ENCODE measurements at regions not wholly inside any gene's neighbourhood (a gene's known extent, or its start where the extent isn't known, plus 50 kb on each side); places are given as distances from the start of the nearest gene placed in this dataset.

DNA sequence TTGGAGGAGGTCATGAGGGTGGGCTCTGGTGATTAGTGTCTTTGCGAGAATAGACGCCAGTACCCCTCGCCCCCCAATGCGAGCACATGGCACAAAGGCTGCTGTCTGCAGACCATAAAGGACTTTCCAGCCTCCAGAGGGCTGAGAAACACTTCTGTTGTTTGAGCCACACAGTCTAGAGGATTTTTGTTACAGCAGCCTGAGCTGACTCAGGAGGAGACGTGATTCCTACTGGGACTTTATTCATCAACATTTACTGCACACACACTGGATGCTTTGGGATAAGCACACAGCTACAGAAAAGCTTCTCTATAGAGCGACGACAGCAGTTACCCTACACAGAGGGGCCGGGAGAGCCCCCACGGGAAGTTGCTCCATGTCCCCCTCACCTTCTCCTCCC lies 345.0 kb downstream of the CTTN start (continued):
- TF ChIP-seq FOSL2 (IDR thresholded peaks at IDR 0.05; ENCODE audit: borderline replicate concordance, low read depth) (no peak), RCOR1 (IDR thresholded peaks at IDR 0.05; ENCODE audit: low read length) (no peak), TAF1 (IDR thresholded peaks at IDR 0.05; ENCODE audit: borderline replicate concordance, low read depth, low read length) (no peak)

- H3K27ac ChIP-seq (ENCODE audit: low read depth in 2 of 2, low read length in 1 of 2) = no peak overlapping the region
- peaks cover 0 to 10% of the 10 kb centered on the region in 2 experiments; a peak in 1 of 4 replicates for H3K4me1 ChIP-seq (ENCODE audit: control insufficient read depth in 1 of 2, insufficient read depth in 2 of 2, low read depth in 1 of 2, low read length in 1 of 2)
- CTCF ChIA-PET = interaction anchor here (1.1 to 4.4 kb wide), 4 partner anchors 10 to 276 kb away, joined by 3 to 17 read pairs (median 6); no protein-coding TSS in a partner anchor
- H3K9me3 ChIP-seq = no peaks in the 10 kb centered on the region
- no peak overlapping the region for H2AFZ ChIP-seq (ENCODE audit: low read depth)
- no peaks in the 10 kb centered on the region for H4K20me1 ChIP-seq (ENCODE audit: insufficient read depth)
- H3K9ac ChIP-seq = no peak overlapping the region
- no peaks in the 10 kb centered on the region for H3K79me2 ChIP-seq (ENCODE audit: insufficient read depth)
- POLR2A ChIA-PET = no interaction called here
- H3K27me3 ChIP-seq (ENCODE audit: insufficient read depth) = no peaks in the 10 kb centered on the region
- H3K9me2 ChIP-seq = no peaks in the 10 kb centered on the region
- TF ChIP-seq, protein P1, sequence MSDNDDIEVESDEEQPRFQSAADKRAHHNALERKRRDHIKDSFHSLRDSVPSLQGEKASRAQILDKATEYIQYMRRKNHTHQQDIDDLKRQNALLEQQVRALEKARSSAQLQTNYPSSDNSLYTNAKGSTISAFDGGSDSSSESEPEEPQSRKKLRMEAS (IDR thresholded peaks at IDR 0.05; ENCODE audit: low read depth) = no peak
- no peak for TF ChIP-seq SIN3A (IDR thresholded peaks at IDR 0.05; ENCODE audit: borderline replicate concordance, low read depth, low read length)
- TF ChIP-seq PBX3 (IDR thresholded peaks at IDR 0.05) = no peak
- no peak for TF ChIP-seq NRF1 (IDR thresholded peaks at IDR 0.05; ENCODE audit: low read depth, low read length)
- TF ChIP-seq RXRA (IDR thresholded peaks at IDR 0.05; ENCODE audit: borderline replicate concordance, low read depth) = no peak
- TF ChIP-seq FOSL2 (IDR thresholded peaks at IDR 0.05; ENCODE audit: borderline replicate concordance, low read depth) = no peak
- no peak for TF ChIP-seq USF1 (IDR thresholded peaks at IDR 0.05; ENCODE audit: borderline replicate concordance, low read depth)
- TF ChIP-seq EP300 (IDR thresholded peaks at IDR 0.05; ENCODE audit: borderline replicate concordance in 1 of 2, low read depth in 1 of 2, low read length in 1 of 2) = no peak
- no peak for TF ChIP-seq FOXJ3 (CRISPR knock-in tag; IDR thresholded peaks at IDR 0.05)
- TF ChIP-seq GATA2 (CRISPR knock-in tag; IDR thresholded peaks at IDR 0.05) = no peak
- no peak for TF ChIP-seq RCOR1 (IDR thresholded peaks at IDR 0.05; ENCODE audit: low read length)
- TF ChIP-seq GABPA (IDR thresholded peaks at IDR 0.05; ENCODE audit: low read depth) = no peak
- no peak for TF ChIP-seq YY1 (IDR thresholded peaks at IDR 0.05; ENCODE audit: low read depth)
- TF ChIP-seq EZH2phosphoT487 (IDR thresholded peaks at IDR 0.05; ENCODE audit: borderline replicate concordance, low read depth) = no peak
- no peak for TF ChIP-seq CTCF (IDR thresholded peaks at IDR 0.05)
- no peak for TF ChIP-seq MXI1 (IDR thresholded peaks at IDR 0.05; ENCODE audit: low read depth, low read length)
- TF ChIP-seq JUND (IDR thresholded peaks at IDR 0.05) = no peak
- H3K4me2 ChIP-seq = no peak overlapping the region
- no peak for DNase-seq
- 51% methylated on average over 4 of the region's 9 CpGs for WGBS (ENCODE audit: low lambda C conversion rate)
- no peak overlapping the region for H3K4me3 ChIP-seq (ENCODE audit: low read depth in 2 of 2, low read length in 1 of 2)
- H3K36me3 ChIP-seq (replicated peaks in 1 of 2; ENCODE audit: control insufficient read depth in 1 of 2, insufficient read depth in 2 of 2, low read length in 1 of 2) = no peaks in the 10 kb centered on the region
- H3F3A ChIP-seq (replicated peaks; ENCODE audit: insufficient read depth) = no peaks in the 10 kb centered on the region
Observed at GRCh38 chr11:70743941-70744351, 345.6 kb downstream of the CTTN start.

Data from SK-N-SH (cell line).